MCF 10A (cell line): ENCODE measurements at regions not wholly inside any gene's neighbourhood (a gene's known extent, or its start where the extent isn't known, plus 50 kb on each side); places are given as distances from the start of the nearest gene placed in this dataset.
"Not testable (repeated sequence)": the region's sequence is repeated elsewhere in the genome, so short reads cannot be mapped to it uniquely, and the experiment has no call there.

ENCODE experiments used
- BruUV-seq: library from RNA; stranded (reverse); fragments of 400-500 nt; replicated peaks from 2 replicates; lab custom pipeline; 2021; lab: Mats Ljungman, UMichigan
- CTCF ChIA-PET: fragments of 300-600 bp; sonication (Branson Sonifier 250); formaldehyde crosslinking; extraction: SDS; loops from one replicate; lab custom pipeline; 2021; ENCODE audit warnings: antibody characterized with exemption, inconsistent platforms; lab: Yijun Ruan, JAX
- POLR2A ChIA-PET: fragments of 300-600, 350-650 bp; sonication (Branson Sonifier 250); formaldehyde crosslinking; extraction: SDS; loops from one replicate; lab custom pipeline; 2020; ENCODE audit warnings: antibody characterized with exemption, inconsistent platforms; lab: Yijun Ruan, JAX
- DNase-seq: peaks from one replicate; pipeline ENCODE4 v3.0.0-alpha.2; 2018; ENCODE audit not compliant: unreplicated experiment
- H3K27ac Mint-ChIP-seq: one replicate; pipeline ENCODE4 v1.8.0; 2022; ENCODE audit warnings: mild to moderate bottlenecking, low read depth, mixed read lengths; ENCODE audit not compliant: unreplicated experiment
- H3K27me3 Mint-ChIP-seq: one replicate; pipeline ENCODE4 v1.8.0; 2022; ENCODE audit warnings: mixed read lengths; ENCODE audit not compliant: insufficient read depth, unreplicated experiment
- H3K36me3 Mint-ChIP-seq: one replicate; pipeline ENCODE4 v1.8.0; 2022; ENCODE audit warnings: mild to moderate bottlenecking, moderate library complexity, mixed read lengths; ENCODE audit not compliant: insufficient read depth, unreplicated experiment
- H3K4me1 Mint-ChIP-seq: one replicate; pipeline ENCODE4 v1.8.0; 2022; ENCODE audit warnings: mixed read lengths; ENCODE audit not compliant: insufficient read depth, unreplicated experiment
- H3K4me3 Mint-ChIP-seq: one replicate; pipeline ENCODE4 v1.8.0; 2022; ENCODE audit warnings: mild to moderate bottlenecking, moderate library complexity, mixed read lengths; ENCODE audit not compliant: unreplicated experiment
- H3K9me3 Mint-ChIP-seq: one replicate; pipeline ENCODE4 v1.8.0; 2022; ENCODE audit warnings: mixed read lengths; ENCODE audit not compliant: unreplicated experiment
- intact Hi-C: fragments of 100-400 bp; cut with micrococcal nuclease; formaldehyde crosslinking; loops from 2 replicates; pipeline ENCODE4 v1.14.1; 2022
- TF ChIP-seq, protein P1 (sequence below): fragments of 200-600 bp; IDR thresholded peaks from one replicate; pipeline ENCODE4 v1.8.0; 2022; ENCODE audit warnings: antibody characterized with exemption, mild to moderate bottlenecking; ENCODE audit not compliant: unreplicated experiment

DNA sequence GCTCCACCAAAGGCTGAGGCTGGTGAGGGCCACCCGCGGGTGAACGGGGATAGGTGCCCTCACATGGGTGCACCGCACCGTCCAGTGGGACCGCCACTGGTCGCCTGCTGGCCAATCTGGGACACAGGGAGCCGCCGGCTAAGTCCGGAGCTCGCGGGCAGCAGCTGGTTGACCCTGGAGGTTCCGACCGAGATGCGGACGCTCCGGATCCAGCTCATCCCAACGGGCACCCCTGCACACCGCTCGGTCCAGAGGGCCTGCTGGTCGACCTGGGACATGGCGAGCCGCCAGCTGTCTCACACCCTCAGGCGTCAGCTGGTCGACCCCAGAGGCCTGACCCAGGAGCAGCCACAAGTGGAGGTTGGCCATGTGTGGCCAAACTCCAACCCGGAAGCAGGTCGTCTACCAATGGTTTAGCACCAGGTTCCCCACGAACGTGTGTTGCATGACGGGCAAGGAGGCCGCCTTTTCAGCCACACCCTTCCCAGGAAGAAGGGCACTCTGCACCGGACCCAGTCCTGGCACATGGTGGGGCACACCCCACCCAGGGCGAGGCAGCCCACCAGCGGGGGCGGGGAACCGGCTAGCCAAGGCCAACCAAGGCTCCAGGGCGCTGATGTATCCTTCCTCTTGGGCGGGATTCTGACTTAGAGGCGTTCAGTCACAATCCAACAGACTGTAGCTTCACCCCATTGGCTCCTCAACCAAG lies 746.0 kb upstream of the DEFB115 start:
- no TSS peak for BruUV-seq
- Mint-ChIP-seq H3K27me3 (no peaks in the 10 kb centered on the region), H3K9me3 (peaks cover 47% of the 10 kb centered on the region), H3K4me3 (no peak overlapping the region), H3K36me3 (no peaks in the 10 kb centered on the region), H3K27ac (no peak overlapping the region), H3K4me1 (no peaks in the 10 kb centered on the region)
- intact Hi-C loops, result no loop called here
- CTCF ChIA-PET, result no interaction called here
- TF ChIP-seq, protein P1, sequence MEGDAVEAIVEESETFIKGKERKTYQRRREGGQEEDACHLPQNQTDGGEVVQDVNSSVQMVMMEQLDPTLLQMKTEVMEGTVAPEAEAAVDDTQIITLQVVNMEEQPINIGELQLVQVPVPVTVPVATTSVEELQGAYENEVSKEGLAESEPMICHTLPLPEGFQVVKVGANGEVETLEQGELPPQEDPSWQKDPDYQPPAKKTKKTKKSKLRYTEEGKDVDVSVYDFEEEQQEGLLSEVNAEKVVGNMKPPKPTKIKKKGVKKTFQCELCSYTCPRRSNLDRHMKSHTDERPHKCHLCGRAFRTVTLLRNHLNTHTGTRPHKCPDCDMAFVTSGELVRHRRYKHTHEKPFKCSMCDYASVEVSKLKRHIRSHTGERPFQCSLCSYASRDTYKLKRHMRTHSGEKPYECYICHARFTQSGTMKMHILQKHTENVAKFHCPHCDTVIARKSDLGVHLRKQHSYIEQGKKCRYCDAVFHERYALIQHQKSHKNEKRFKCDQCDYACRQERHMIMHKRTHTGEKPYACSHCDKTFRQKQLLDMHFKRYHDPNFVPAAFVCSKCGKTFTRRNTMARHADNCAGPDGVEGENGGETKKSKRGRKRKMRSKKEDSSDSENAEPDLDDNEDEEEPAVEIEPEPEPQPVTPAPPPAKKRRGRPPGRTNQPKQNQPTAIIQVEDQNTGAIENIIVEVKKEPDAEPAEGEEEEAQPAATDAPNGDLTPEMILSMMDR, result no peak
- DNase-seq, result no peak
- POLR2A ChIA-PET, result no interaction called here

DNA sequence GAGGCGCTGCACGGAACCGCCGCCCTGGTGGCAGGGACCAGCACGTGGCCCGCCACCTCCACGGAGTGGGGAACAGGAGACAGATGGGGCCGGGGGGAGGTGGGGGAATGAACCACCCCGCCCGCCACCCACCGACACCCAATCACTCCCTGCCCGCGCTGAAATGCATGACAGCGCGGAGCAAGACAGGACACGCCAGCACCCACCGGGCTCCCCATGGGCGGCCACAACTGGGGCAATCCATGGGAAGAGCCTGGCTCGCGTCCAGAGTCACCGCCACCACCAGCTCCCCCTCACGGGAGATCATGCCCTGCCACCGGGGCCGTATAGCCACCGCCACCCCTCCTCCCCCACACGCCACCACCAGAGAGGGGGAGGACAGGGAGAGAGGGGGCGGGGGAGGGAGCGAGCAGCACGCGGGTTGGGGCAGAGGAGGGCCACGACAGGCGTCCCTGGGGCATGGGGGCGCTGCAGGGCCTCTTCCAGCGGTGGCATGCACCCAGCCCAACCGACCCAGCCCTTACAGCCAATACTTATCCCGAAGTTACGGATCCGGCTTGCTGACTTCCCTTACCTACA lies 744.3 kb upstream of the DEFB115 start:
- H3K4me3 Mint-ChIP-seq, result no peak overlapping the region
- no peak for DNase-seq
- CTCF ChIA-PET, result interaction anchor here (0.6 kb wide), 1 partner anchor 32 kb away, joined by 3 read pairs; no protein-coding TSS in a partner anchor
- H3K27ac Mint-ChIP-seq, result no peak overlapping the region
- TF ChIP-seq, protein P1, result no peak
- BruUV-seq, result no TSS peak
- H3K36me3 Mint-ChIP-seq, result no peaks in the 10 kb centered on the region
- no peaks in the 10 kb centered on the region for H3K27me3 Mint-ChIP-seq
- intact Hi-C loops, result no loop called here
- POLR2A ChIA-PET, result no interaction called here
- H3K9me3 Mint-ChIP-seq, result peaks cover 39% of the 10 kb centered on the region
- no peaks in the 10 kb centered on the region for H3K4me1 Mint-ChIP-seq

DNA sequence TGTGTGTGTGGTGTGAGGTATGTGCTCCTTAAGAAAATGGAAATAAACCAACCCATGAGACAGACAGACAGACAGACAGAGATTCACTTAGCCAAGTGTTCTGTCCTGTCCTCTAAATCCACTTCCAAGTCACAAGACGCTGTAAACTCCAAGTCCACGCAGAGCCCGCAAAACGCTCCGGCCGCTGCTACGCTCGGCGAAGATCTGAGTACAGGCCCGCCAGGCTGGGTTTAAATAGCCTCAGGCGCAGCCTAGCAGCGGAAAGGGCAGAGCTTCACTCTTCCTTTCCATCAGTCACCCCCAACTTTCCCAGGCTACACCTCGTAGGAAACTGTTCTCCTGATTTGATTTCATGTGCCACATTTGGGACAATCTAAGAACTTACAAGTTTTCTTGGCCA lies 741.5 kb upstream of the DEFB115 start:
- H3K36me3 Mint-ChIP-seq, H3K27ac Mint-ChIP-seq, POLR2A ChIA-PET, H3K4me3 Mint-ChIP-seq, DNase-seq, intact Hi-C loops, H3K27me3 Mint-ChIP-seq, BruUV-seq, CTCF ChIA-PET, H3K4me1 Mint-ChIP-seq: not testable (repeated sequence)
- H3K9me3 Mint-ChIP-seq, result peaks cover 19% of the 10 kb centered on the region

DNA sequence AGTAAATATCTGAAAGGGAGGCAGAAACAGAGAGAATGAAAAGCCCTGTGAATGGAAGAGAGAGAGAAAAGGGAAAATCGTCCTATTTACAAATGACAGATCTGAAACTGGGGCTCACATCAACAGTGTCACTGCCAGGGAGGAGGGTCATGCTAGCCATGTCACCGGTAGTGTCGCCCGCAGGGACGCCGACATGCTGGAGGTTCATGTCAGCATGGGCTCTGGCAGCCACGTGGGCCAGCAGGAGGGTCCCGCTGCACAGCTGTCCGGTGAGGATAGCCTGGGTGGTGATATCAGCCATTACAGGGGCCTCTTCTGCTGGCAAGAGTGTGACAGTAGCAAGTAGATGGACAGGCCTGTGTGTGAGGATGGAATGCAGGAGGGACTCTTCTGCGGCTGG lies 738.6 kb upstream of the DEFB115 start:
- BruUV-seq, intact Hi-C loops, H3K4me3 Mint-ChIP-seq, H3K36me3 Mint-ChIP-seq, H3K4me1 Mint-ChIP-seq, H3K27me3 Mint-ChIP-seq, H3K27ac Mint-ChIP-seq, DNase-seq, POLR2A ChIA-PET, CTCF ChIA-PET: not testable (repeated sequence)
- peaks cover 12% of the 10 kb centered on the region for H3K9me3 Mint-ChIP-seq

DNA sequence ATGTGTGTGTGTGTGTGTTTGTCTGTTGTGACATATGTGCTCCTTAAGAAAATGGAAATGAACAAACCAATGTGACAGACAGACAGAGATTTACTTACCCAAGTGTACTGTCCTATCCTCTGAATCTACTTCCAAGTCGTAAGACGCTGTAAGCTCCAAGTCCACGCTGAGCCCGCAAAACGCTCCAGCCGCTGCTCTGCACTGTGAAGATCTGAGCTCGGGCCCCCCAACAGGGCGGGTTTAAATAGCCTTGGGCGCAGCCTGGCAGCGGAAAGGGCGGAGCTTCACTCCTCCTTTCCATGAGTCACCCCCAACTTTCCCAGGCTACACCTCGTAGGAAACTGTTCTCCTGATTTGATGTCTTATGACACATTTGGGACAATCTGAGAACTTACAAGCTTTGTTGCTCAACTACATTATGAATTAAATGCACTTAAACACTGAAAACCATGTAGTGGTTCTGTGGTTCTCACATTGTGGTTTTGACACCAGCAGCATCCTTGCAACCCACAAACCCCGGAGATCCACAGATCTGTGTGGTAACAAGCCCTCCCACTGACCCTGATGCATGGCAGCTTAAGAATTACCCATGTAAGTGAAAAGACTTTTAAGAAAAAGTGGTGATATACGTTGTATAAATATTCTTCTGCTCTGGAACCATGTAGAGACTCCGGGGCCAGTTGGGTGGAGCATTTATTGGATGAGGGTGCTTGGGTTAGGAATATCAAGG lies 735.6 kb upstream of the DEFB115 start:
- CTCF ChIA-PET, result interaction anchor here (0.5 kb wide), 1 partner anchor 59 kb away, joined by 3 read pairs; no protein-coding TSS in a partner anchor
- H3K36me3 Mint-ChIP-seq, H3K9me3 Mint-ChIP-seq, H3K27me3 Mint-ChIP-seq, H3K27ac Mint-ChIP-seq, POLR2A ChIA-PET, intact Hi-C loops, BruUV-seq, DNase-seq, H3K4me3 Mint-ChIP-seq, H3K4me1 Mint-ChIP-seq: not testable (repeated sequence)

DNA sequence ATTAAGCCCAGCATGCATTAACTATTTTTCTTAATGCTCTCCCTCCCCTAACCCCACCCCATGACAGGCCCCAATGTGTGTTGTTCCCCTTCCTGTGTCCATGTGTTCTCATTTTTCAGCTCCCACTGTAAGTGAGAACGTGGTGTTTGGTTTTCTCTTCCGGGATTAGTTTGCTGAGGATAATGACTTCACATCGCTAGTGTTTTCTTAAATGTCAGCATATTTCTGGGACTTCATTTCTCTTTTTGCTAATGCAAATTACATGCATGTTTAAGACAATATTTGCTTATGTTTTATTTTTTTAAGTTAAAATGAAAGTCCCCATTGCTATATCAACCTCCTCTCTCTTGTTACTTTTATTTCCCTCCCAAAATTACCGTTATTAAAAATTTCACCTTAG lies 733.3 kb upstream of the DEFB115 start:
- H3K4me3 Mint-ChIP-seq, BruUV-seq, DNase-seq, H3K4me1 Mint-ChIP-seq, H3K36me3 Mint-ChIP-seq, H3K27me3 Mint-ChIP-seq, POLR2A ChIA-PET, H3K9me3 Mint-ChIP-seq, CTCF ChIA-PET, intact Hi-C loops, H3K27ac Mint-ChIP-seq: not testable (repeated sequence)

DNA sequence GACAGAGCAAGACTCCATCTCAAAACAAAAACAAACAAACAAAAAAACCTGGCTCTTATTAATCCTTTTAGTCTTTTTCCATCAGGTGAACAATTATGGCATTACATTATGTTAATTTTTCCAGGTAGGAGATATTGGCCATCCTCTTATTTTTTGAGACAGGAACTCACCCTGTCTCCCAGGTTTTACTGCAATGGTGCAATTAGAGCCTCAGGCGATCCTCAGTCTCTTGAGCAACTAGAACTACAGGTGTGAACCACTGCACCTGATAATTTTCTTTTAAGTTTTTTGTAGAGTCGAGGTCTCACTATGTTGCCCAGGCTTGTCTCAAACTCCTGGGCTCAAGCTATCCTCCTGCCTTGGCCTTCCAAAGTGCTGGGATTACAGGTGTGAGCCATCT lies 732.7 kb upstream of the DEFB115 start:
- CTCF ChIA-PET, POLR2A ChIA-PET, intact Hi-C loops, H3K27me3 Mint-ChIP-seq, BruUV-seq, H3K4me1 Mint-ChIP-seq, H3K36me3 Mint-ChIP-seq, H3K9me3 Mint-ChIP-seq, DNase-seq, H3K27ac Mint-ChIP-seq, H3K4me3 Mint-ChIP-seq: not testable (repeated sequence)
